HL-60 (cell line): ENCODE measurements at regions not wholly inside any gene's neighbourhood (a gene's known extent, or its start where the extent isn't known, plus 50 kb on each side); places are given as distances from the start of the nearest gene placed in this dataset.

Experiments used
- CTCF ChIP-seq: IDR thresholded peaks from one replicate; pipeline ENCODE4 v1.5.1; 2011; ENCODE audit warnings: low read length, control low read depth, inconsistent platforms; ENCODE audit not compliant: insufficient read depth
- POLR2AphosphoS5 ChIP-seq: IDR thresholded peaks from 2 replicates; pipeline ENCODE4 v1.6.1; 2012; ENCODE audit warnings: low read depth
- REST ChIP-seq: IDR thresholded peaks from 2 replicates; pipeline ENCODE4 v1.6.1; 2012; ENCODE audit warnings: low read depth; ENCODE audit not compliant: insufficient replicate concordance

- TF ChIP-seq REST (no peak), CTCF (no peak), POLR2AphosphoS5 (no peak)
Observed at GRCh38 chr9:20228096-20228495, 394.2 kb downstream of the MLLT3 start.
